Epithelial cell of esophagus (primary cell): ENCODE measurements at regions not wholly inside any gene's neighbourhood (a gene's known extent, or its start where the extent isn't known, plus 50 kb on each side); places are given as distances from the start of the nearest gene placed in this dataset.
"Not testable (repeated sequence)": the region's sequence is repeated elsewhere in the genome, so short reads cannot be mapped to it uniquely, and the experiment has no call there.

Source experiments
- DNase-seq: peaks from one replicate; pipeline ENCODE4 v3.0.0; 2010; ENCODE audit warnings: low read depth
- H3K4me3 ChIP-seq: 2 replicates; pipeline ENCODE4 v1.5.1; 2011; ENCODE audit warnings: mild to moderate bottlenecking, low read length, control low read depth
- TF ChIP-seq, protein P1 (sequence below): IDR thresholded peaks from 2 replicates; pipeline ENCODE4 v1.5.1; 2011; ENCODE audit warnings: low read depth, mild to moderate bottlenecking, low read length, control low read depth, inconsistent platforms; ENCODE audit not compliant: insufficient read depth; ENCODE audit errors: missing control alignments

DNA sequence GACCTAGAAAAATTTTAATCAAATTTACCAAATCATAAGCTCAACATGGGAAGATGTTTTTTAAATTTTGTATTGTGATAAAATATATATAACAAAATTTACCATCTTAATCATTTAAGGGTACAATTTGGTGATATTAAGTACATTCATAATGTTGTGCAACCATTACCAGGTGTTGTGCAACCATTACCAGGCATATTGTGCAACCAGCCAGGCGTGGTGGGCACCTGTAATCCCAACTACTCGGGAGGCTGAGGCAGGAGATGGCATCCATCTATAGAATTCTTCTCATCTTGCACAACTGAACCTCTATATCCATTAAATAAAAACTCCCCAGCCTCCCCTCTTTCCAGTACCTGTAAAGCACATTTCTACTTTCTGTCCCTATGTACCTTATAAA lies 124.5 kb upstream of the SLC13A1 start:
- TF ChIP-seq, protein P1, sequence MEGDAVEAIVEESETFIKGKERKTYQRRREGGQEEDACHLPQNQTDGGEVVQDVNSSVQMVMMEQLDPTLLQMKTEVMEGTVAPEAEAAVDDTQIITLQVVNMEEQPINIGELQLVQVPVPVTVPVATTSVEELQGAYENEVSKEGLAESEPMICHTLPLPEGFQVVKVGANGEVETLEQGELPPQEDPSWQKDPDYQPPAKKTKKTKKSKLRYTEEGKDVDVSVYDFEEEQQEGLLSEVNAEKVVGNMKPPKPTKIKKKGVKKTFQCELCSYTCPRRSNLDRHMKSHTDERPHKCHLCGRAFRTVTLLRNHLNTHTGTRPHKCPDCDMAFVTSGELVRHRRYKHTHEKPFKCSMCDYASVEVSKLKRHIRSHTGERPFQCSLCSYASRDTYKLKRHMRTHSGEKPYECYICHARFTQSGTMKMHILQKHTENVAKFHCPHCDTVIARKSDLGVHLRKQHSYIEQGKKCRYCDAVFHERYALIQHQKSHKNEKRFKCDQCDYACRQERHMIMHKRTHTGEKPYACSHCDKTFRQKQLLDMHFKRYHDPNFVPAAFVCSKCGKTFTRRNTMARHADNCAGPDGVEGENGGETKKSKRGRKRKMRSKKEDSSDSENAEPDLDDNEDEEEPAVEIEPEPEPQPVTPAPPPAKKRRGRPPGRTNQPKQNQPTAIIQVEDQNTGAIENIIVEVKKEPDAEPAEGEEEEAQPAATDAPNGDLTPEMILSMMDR, result no peak
- DNase-seq, result peak; percentile 17
- H3K4me3 ChIP-seq, result no peak overlapping the region

DNA sequence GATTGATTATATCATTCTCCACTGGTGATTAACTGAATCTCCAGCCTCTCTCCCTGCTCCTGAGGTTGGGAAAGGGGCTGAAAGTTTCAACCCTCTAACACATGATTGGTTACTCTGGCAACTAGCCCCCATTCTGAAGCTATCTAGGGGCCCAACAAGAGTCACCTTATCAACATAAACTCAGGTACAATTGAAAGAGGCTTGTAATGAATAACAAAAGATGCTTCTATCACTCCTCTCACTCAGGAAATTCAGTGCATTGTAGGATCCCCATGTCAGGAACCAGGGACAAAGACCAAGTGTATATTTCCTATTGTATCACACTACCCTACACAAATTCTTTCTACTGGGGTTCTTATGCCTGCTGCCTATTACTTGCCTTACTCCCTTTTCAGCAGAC lies 123.9 kb upstream of the SLC13A1 start:
- TF ChIP-seq, protein P1, result no peak
- DNase-seq, result no peak
- no peak overlapping the region for H3K4me3 ChIP-seq

DNA sequence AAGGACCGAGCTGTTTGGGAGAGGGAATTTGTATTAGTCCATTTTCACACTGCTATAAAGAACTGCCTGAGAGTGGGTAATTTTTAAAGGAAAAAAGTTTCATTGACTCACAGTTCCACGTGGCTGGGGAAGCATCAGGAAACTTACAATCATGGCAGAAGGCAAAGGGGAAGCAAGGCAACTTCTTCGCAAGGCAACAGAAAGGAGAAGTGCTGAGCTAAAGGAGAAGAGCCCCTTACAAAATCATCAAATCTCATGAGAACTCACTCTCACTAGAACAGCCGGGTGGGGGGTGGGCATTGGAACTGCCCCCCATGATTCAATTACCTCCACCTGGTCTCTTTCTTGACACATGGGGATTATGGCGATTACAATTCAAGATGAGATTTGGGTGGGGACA lies 121.8 kb upstream of the SLC13A1 start:
- DNase-seq, H3K4me3 ChIP-seq: not testable (repeated sequence)

DNA sequence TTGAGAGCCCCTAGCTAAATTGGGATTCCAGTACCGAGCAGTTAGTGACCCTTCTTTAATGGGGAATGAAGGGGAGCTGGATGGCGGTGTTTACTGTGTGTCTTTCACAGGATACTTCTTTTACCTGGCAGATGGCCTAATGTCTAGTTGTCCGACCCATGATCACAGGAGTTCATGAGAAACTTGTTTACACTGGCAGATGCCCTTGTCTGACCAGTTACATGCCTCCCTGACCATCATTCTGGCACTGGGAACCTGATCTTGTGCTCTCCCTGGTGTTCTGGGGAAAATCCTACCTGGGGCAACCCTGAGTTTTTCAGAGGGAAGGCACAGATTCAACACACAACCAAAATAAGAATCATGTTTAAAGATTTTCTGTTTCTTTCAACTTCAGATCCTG lies 120.1 kb upstream of the SLC13A1 start:
- no peak for DNase-seq
- TF ChIP-seq, protein P1, result no peak
- no peak overlapping the region for H3K4me3 ChIP-seq

DNA sequence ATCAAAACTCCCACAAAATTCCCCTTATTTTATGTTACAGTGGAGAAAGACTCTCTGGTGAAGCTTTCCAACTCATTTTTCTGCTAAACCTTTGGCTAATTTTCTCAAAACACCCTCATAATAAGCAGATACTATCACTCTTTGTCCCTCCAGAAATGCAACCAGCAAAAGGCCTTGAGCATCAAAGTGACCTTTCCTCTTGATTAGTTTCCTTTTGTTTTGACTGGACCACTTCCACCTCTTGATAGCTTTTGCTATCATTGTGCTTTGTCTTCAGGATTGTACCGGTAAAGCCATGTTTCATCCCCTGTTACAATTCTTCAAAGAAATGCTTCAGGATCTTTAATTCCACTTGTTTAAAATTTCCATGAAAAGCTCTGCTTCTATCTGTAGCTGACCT lies 115.1 kb upstream of the SLC13A1 start:
- no peak for DNase-seq
- TF ChIP-seq, protein P1, result no peak
- no peak overlapping the region for H3K4me3 ChIP-seq

DNA sequence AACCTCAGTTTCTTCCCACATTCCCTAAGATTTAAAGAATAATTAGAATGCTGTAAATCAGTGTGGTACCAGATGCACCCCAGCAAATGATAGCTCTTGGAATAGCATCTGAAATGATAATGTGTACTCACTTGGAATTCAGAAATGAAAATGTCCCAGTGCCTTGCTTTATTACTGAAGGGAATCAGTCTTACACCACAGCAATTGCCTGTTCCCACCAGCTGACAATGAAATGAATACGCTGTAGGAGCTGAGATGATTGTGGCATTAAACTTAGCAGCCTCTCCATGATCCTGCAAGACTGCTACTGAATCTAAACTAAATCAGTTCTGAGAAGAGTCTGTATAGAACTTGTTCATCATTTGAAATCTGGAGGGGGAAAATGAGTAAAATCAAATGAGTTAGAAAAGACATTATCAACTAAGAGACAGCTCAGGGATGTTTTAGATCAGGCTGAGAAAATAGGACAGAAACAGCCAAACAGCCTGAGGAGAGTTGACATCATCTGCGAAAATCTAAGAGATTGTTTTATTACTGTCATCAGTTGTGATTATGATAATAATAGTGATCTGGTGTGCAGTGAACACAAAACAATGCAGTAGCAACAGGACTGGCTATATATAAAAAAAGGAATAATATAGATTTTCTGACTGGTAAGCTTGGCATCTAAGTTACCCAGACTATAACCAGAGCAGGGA lies 108.6 kb upstream of the SLC13A1 start:
- TF ChIP-seq, protein P1, result no peak
- no peak for DNase-seq
- no peak overlapping the region for H3K4me3 ChIP-seq

DNA sequence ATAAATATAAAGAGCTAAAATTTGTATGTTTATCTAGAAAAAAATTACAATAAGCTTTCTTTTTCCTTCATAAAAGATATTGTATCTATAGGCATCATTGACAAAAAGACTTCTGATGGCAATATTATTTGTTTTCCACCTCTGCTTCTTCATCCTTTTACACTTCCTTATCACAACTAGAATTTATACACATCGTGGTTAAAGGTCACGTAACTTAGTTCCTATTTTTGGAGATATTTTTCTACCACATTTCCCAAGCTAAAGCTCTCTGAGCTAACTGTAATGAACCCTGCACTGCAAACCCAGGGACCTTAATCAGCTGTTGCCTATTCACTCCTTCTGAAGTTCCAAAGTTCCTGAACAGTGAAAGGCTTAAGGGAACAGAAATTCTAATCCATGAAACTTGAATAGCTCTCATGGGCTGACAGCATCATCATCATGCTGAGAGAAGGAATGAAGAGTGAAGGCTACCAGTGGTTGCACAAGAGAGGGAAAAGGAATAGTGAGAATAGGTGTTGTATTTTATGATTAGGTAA lies 106.1 kb upstream of the SLC13A1 start:
- no peak for DNase-seq
- no peak overlapping the region for H3K4me3 ChIP-seq
- TF ChIP-seq, protein P1, result no peak
